ENCODE measurements at regions not wholly inside any gene's neighbourhood (a gene's known extent, or its start where the extent isn't known, plus 50 kb on each side); places are given as distances from the start of the nearest gene placed in this dataset.

DNA sequence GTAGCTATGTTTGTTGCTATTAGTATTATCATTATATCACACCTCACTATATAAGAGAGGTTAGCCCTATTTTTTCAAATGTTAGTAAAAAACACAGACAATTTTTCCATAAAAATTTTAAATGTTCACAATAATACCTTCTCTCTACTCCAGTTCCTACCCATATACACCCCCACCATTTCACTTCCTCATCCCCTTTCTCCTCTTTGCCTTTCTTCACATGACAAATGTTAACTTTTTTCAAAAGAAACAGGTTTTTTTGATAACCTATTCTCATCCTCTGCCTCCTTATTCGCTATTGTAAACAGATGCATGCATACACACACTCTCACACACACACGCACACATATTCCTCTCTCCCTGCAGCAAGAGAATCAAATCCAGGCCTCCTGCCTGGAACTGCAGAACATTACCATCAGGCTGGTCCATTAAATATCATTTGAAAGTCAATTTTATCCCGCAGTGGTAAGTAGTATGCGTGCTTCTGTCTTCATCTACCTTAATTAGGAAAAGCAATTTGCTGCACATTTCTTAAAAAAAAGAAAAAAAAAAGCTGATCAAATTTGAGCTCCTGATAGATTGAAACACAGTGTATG is 55.5 kb downstream of the MID1IP1 start:
- no peak for DNase-seq

DNA sequence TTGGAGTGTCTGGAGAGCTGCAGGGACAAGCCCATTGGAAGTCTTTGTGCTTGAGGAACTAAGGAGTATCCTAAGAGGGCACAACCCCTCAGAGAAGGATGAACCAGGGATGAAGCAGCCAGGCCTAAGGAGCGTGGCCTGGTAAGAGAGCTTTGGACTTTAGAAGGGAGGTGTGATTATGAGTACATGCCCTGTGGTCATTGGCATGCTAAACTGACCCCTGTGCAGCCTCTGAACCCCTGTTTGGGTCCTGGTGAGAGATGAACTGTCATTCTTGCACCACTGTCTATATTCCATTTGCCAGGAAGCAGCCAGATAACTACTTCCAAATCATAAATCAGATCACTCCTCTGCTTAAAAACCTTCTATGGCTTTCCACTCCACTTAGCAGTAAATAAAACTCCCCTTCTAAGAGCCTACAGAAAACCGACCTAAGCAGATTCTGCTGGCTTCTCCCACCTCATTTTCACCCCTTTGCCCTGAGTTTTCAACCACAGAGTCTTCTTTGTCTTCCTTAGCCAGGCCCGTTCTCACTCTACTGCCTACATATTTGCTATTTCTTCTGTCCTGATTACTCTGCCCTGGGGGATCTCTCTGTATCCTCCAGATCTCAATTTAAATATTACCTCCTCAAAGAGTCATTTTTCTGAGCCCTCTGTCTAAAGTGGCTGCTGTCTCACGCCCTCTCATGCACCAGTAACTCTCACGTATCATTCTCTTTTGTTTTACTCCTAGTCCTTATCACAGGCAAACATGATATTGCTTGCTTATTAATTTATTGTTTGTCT is 56.7 kb downstream of the MID1IP1 start:
- DNase-seq, result no peak

DNA sequence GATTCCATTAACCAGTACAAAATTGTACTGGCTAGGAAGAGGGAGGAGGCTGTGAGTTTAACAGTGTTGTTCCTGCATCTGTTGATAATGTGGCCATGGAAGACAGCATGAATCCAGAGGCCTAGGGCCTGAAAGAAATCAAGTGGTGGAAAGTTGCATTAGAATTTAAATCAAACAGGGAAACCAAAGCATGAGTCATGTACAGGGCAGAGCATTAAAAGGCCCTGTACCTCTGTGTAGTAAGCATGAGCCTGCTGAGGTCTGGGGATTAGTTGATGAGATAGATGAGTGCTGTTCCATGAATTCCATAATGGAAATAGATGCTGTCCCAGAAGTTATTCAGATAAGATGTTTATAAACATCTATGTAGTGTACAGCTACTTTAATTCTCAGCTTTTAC is 58.3 kb downstream of the MID1IP1 start:
- DNase-seq, result no peak

DNA sequence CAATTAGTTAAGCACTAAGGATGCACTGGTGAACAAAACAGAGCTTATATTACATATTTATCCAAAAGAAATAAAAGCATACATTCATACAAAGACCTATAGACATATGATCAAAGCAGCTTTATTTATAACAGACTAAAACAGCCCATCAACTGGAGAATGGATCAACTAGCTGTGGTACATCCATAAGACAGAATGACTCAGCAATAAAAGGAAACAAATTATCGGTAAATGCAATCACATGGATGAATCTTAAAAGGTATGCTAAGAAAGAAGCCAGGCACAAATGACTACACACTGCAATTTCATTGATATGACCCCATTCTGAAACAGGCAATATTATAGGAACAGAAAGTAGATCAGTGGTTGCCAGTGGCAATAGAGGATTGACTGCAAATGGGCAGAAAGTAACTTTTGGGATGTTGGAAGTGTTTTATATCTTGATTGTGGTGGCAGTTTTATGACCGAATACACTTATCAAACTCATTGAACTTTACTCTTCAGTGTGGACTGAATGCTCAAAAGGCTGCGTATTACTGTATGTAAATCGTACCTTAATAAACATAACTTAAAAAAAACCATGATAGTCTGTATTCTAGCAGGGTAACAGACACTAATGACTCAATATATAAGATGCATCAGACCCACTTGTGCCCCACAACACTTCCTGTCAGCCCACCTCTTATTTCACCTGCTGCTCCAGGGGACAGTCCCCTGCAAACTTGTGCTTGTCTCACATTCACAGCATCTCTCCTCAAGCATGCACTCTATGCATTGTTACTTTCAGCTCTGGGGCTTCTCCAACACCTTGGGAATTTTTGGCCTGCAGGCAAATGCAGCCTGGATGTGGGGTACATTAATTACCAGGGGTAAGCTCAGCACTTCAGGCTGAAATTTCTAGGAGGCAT is 59.1 kb downstream of the MID1IP1 start:
- DNase-seq, result no peak

DNA sequence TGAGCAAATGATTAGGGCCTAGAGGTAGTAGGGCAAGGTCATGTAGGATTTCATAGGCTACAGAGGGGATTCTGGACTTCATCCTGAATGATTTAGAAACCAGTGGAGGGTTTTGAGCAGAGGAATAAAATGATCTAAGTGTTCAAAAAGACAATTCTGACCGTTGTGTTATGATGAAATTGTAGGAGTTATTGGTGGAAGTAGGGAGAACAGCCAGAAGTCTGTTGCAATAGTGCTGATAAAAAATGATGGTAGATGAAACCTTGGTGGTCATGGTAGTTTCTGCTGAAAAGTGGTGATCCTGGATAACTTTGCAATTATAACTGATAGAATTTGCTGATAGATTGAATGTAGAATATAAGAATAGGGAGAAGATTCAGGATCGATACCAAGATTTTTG is 60.2 kb downstream of the MID1IP1 start:
- no peak for DNase-seq

DNA sequence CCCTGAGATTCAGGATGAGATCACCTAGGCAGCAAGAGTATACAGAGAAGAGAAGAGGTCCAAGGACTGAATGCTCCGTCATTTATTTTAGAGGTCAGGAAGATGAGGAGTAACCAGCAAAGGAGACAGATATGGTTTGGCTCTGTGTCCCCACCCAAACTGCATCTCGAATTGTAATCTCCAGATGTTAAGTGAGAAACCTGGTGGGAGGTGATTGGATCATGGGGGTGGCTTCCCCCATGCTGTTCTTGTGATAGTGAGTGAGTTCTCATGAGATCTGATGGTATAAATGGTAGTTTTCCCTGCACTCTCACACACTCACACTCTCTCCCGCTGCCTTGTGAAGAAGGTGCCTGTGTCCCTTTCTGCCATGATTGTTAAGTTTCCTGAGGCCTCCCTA is 60.8 kb downstream of the MID1IP1 start:
- DNase-seq, result no peak

DNA sequence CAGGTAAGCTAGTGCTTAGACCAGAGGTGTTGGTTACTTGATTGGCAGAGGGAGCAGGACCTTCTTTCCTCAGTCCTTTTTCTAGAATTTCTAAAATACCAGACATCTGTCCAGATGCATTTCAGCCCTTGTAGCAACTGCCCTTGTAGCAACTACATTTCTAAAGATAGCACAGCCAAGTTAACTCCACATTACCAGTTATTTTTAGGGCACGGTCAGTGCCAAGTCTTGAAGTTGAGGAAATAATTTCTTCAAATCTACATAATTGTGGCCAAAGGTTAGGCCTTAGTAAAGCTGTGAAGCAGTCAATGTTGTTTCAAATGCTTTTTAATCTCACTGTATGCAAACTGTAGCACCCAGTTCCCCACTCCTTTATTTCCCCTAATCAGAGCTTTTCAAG is 62.9 kb downstream of the MID1IP1 start:
- DNase-seq, result no peak

DNA sequence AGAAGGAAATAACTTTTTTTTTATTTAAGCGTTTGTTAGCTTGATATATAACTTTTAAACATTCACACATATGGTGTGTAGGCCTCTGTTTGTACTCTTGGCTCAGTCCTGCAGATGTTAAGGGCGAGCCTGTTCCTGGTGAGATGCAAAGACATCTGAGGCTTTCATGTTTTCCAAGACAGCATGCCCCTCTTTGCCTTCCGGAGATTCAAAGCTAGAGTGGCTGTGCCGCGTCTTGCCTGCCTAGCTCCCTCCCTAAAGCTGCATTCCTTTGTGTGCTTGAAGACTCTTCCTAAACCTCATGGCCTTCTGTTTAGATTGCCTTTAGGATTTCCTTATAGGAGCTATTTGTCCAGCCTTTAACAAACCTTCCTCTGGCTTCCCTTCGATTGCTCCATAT is 67.1 kb downstream of the MID1IP1 start:
- no peak for DNase-seq

DNA sequence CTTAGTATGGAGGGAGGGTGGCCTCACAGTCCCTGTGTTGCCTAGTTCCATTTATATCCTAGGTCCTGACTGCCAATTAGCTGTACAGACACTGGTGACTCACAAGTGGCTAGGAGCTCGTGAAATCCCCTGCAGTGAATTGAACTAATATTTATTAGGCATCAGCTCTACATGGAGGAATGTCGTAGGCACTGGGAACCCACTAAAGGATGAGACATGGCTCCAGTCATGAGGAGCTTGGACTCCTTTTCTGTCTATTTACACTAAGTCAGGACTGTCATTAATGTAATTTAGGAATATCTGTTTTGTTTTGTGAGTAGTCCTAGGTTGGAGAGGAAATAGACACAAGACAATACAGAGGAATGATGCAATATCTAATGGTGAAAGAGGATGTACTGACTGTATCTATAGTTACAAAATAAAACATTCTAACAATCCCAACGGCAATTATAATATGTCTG is 67.7 kb downstream of the MID1IP1 start:
- DNase-seq, result no peak

DNA sequence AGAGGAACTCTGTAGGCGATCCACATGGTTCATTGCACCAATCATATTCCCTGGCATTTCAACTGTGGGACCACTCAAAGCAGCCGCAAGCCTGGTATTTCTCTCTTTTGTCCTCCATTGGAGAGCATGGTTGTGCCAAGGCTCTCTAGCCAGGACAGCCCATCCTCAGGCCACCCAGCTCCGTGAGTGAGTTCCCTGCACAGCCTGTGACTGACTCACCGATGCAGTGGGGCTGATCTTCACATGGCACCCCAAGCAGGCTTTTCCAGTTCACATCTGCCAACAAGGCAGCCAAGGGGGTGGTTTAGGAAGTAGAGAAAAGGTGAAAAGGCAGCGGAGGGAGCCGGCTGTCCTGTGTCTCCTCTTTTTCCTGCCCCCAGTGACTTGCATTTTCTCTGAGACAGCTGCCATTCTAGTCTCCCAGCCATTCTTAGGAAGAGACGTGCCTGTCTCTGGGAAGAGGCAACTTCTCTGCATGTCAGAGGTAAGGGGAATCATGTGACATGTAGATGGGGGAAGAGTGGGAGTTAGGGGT is 69.2 kb downstream of the MID1IP1 start:
- no peak for DNase-seq

DNA sequence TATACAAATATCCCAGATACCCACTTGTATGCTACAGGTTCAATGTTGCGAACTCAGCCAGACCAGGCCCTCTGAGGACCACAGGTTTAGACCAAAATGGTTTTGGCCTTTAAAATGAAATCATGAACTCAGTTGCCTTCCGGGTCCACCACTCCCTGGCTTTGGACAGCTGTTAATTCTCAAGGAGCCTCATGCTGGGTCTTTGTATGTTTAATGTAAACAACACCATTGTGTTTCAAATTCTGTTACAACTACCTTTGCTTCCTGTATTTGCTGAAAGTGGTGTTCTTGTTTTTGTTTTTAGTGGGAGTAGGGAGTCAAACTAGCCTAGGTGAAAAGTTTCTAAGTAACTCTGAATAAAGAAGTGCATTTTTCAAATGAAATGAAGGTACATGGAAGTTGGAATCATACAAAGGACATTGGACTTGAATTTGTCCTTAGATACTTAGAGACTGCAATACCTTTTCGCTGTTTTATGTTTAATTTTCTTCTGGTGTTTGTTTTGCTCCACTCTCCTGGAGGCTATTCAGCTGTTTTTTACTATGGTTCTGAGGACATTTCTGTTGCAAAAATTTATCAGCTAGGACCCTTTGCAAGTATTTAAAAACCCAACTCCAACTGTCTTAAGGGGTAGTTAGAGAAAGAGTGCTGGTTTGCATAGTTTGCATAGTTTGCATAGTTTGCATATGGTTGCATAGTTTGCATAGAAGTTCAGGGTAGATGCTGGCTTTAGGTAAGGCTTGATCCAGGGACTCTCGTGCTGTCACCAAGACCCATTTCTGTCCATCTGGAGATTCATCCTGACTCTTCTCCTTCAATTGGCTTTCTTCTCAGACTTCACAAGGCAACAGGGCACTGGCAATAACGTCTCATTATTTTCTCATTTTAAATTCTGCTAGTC is 70.1 kb downstream of the MID1IP1 start:
- DNase-seq, result peak; percentile 9

DNA sequence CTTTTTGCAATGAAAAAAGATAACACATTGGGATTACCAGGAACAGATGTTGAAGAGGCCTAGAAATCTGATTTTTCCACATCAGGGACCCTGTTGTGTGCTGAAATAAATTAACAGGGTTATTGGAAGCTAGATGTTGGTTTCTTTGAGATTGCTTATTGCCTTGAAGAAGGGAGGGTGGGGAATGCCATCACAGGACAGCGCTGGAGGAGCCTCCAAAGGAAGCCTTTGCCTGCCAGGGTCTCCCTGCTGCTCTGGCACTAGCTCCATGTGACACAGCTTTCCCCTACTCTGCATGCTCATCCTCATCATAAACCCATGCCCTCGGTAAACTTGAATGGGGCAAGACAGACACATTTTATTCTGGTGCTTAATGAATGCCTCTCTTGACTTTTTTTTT is 76.1 kb downstream of the MID1IP1 start:
- DNase-seq, result no peak

DNA sequence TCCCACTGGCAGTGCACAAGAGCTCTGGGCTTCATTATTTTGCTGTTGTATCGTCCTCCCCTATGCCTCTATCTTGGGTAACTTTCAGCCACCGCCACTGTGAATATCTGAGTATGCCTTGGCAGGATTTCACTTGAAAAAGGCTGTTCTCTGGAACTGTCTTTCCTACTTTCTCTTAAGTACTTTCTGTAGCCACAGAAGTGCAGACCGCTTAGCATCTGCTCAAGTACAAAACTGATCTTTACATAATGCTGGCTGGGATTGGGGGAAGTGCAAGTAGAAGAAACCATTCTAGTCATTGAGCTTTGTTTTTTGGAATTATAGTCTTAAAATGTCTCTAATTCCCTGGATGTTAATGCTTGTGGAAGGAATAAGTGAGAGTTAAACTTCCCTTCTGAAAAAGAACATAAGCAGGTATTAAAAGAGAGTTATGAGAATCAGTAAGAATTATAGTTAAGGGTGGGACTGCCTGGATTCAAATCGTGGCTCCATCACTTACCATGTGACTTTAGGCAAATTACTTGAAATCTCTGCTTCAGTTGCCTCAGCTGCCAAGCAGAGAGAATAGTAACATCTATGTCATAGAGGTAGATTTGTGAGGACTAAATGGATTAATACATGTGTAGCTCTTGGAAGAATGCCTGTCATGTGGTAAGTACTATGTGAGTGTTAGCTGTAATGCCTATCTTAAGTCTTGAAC is 77.5 kb downstream of the MID1IP1 start:
- no peak for DNase-seq

DNA sequence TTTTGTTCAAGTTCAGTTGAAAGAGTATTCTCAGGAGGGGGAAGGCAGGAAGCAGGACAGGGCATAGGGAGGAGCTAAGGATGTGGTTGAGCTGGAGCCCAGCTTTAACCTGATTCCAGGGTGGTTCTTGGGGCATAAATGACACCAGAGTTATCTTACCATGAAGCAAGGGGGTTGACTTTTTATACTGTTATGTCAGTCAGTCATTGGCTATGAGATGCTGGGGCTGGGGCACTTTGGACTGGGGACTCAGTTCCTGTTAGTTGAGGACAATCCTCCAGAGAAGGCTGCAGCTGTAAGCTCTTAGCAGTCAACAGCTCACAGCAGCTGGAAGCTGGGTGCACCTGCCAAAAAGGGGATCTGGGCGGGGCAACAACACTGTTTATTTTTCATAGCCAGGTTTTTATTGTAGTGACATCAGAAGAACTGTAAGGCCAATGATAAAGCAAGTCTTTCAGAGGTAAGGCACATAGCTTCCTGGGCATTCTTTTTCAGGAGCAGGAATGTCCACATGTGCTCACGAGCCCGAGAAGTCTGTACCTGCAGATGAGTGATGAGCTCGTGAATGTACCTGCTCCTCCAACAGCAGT is 78.5 kb downstream of the MID1IP1 start:
- no peak for DNase-seq

DNA sequence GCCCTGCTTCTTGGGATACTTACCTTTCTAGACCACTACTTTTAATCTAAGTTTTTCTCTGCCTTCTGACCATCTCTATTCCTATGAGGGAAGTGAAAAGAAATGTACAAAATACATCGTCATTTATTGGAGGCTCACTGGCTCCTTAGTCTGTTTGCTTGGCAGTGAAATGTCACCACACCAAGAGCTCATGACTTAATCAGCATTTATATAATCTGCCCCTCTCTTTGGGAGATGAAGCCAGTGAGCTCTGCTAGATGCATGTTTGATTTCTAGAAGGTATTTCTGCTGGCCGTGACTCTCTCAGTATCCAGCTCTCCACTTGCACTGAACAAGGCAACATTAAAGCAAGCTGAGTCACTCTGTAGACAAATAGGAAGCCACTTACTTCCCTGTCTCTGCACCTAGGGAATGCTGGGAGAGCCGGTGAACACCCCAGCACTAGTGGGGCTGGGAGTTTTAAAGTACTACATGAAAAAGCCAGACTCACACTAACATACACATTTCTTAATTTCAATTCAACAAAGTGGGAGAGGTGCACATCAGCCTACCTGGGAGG is 79.1 kb downstream of the MID1IP1 start:
- DNase-seq, result no peak

DNA sequence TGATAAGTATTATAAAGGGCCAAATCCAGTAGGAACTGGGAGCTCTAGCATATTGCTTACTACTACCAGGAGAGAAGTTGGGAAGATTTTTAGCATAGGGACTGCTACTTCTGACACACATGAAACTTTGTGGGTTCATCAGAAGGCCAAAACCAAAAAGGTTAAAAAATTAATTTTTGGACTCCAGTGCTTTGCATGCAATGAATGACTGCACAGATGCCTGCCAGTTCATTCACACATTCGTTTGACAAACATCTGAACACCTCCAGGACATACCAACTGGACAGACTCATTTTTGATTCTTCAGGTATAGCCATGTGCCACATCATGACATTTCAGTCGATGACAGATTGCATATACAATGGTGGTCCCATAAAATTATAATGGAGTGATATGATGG is 79.8 kb downstream of the MID1IP1 start:
- no peak for DNase-seq

DNA sequence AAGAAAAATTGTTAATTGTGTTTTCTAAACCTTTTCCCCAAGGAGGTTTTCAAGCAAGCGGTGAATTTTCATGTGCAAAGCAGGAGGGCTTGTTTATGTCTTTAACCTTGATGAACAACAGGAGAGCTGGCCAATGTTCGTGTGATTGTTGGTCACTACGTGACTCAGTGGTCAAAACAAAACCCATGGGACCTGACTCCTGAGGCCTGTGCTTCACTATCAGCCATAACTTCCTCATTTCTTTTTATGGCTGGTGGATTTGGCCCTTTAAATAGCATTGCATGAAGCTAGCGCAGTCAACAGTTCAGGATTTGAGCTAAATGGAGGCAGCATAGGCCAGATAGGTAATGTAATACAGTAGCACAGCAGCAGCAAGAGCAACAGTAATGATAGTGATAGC is 80.5 kb downstream of the MID1IP1 start:
- DNase-seq, result no peak

DNA sequence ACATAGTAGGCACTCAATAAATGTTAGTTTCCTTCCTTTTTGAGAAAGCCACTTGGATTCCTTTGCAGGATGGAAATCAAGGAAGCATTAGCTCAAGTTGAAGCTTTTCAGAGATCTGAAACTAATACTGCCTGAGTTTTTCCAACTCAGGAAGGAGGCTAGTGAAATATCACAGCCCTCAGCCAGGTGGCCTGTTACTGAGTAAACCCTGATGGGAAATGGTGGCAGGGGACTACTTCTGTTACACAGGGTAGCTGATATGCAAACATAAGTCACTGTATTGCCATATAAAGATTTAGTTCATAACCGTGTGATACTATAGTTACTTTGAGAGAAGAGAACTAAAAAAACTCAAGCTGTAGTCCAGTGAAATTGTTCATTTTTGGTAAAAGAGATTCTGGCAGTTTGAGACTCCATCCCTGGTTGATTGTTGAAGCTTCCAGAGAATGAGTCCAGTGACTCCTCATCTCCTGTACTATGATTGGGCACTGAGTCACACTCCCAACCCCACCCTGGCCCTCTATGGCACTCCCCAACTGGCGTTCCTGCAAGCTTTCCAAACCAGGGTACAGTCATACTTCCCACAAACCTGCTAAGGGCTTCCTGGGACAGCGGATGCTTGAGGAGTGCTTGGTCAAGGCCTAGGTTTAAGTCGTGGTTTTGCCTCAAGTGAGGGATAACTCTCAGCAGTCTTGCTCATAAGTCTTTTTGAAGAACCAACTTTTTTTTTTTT is 81.8 kb downstream of the MID1IP1 start:
- peak; percentile 80 for DNase-seq

DNA sequence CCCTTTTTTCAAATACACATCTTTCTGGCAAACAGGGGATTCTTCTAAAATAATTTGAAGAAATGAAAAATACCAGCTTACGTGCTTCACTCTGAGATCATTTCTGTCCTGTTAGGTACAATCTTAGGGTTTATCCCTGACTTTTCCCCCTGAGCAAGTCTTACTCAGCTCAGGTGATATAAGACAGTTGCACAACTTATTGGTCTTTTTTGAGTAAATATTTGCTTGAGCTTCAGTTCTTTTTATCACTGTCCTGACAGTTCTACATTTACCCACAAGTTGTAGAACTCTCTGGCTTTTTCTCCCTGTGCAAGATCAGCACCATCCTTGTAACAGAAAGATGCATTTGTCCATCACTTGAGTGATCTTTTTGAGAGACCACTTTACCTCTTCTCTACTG is 84.9 kb downstream of the MID1IP1 start:
- no peak for DNase-seq

DNA sequence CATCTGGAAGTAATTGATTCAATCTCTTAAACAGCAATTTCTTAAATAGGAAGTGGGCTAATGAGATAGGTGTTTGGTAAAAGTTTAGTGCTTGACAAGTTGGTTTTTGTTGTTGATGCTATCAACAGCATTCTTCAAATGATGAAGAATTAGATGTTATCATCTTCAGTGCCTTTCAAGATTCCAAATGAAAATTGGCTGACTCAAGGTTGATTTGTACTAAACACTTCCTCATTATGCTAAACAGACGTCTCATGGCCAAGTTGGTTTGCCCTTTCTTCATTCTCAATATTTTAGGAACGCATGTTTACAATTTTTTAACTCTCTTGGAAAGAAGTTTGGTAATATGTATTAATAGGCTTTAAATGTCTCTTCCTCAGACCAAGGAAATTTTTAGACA is 86.0 kb downstream of the MID1IP1 start:
- no peak for DNase-seq

Data from NCI-H226 (cell line).